HCT116 (cell line): ENCODE measurements at regions not wholly inside any gene's neighbourhood (a gene's known extent, or its start where the extent isn't known, plus 50 kb on each side); places are given as distances from the start of the nearest gene placed in this dataset.

Experiments
- ATAC-seq: fragments of 200-7000 bp; cut with Tn5 transposase; 2 replicates; pipeline ENCODE4 v1.9.1; 2020; ENCODE audit warnings: mild to moderate bottlenecking, moderate library complexity
- BruUV-seq: library from RNA; stranded (reverse); fragments of 400-500 nt; replicated peaks from 2 replicates; lab custom pipeline; 2021; lab: Mats Ljungman, UMichigan
- CTCF ChIA-PET: fragments of 300-600 bp; sonication (Branson Sonifier 250); formaldehyde crosslinking; loops from one replicate; lab custom pipeline; 2021; ENCODE audit warnings: antibody characterized with exemption; lab: Charles Lee
- POLR2A ChIA-PET: fragments of 300-600, 350-600 bp; sonication (Branson Sonifier 250); formaldehyde crosslinking; loops from one replicate; lab custom pipeline; 2021; ENCODE audit warnings: antibody characterized with exemption; lab: Charles Lee
- RAD21 ChIA-PET, 2 experiments: fragments of 300-600 bp; sonication (Branson Sonifier 250); formaldehyde crosslinking; loops; one replicate each; lab custom pipeline; 2023; ENCODE audit warnings: low total read pairs in 2 of 2; ENCODE audit not compliant: uncharacterized antibody in 2 of 2, unreplicated experiment in 2 of 2, low non-redundant PET in 1 of 2; lab: Charles Lee
- DNase-seq: peaks from one replicate; pipeline ENCODE4 v3.0.0-alpha.2; 2010; ENCODE audit warnings: low read depth, low spot score
- H2AFZ ChIP-seq: fragments of 200-600 bp; shearing (Covaris generic), sonication (generic); 2 replicates; pipeline ENCODE4 v1.6.1; 2017; ENCODE audit warnings: low read depth, mixed run types, mixed read lengths, antibody characterized with exemption, low read length; ENCODE audit not compliant: poor library complexity, severe bottlenecking
- H3K27ac ChIP-seq: 2 replicates; pipeline ENCODE4 v1.5.1; 2012; ENCODE audit warnings: low read depth, low read length
- H3K27me3 ChIP-seq: fragments of 200-600 bp; sonication (generic); 2 replicates; pipeline ENCODE4 v1.6.1; 2016; ENCODE audit warnings: mixed run types, low read length, mixed read lengths; ENCODE audit not compliant: insufficient read depth
- H3K36me3 ChIP-seq, 2 experiments: fragments of 200-500 bp in 1 of 2; fragments of 200-600 bp in 1 of 2; sonication (Bioruptor generic) in 1 of 2; sonication (generic) in 1 of 2; 2 replicates each; pipeline versions ENCODE4 v1.5.1 to v1.6.1; 2014 to 2016; ENCODE audit warnings: low read length in 2 of 2, inconsistent platforms in 1 of 2, mixed read lengths in 1 of 2, mixed run types in 1 of 2; ENCODE audit not compliant: insufficient read depth in 2 of 2, control insufficient read depth in 1 of 2
- H3K4me1 ChIP-seq, 2 experiments: fragments of 200-600 bp in 1 of 2; sonication (generic) in 1 of 2; 2 replicates each; pipeline versions ENCODE4 v1.5.1 to v1.6.1; 2012 to 2017; ENCODE audit warnings: low read length in 2 of 2, inconsistent platforms in 1 of 2, mild to moderate bottlenecking in 1 of 2, mixed read lengths in 1 of 2, mixed run types in 1 of 2, moderate library complexity in 1 of 2; ENCODE audit not compliant: insufficient read depth in 2 of 2, control insufficient read depth in 1 of 2
- H3K4me2 ChIP-seq: fragments of 200-600 bp; sonication (generic); 2 replicates; pipeline ENCODE4 v1.6.1; 2017; ENCODE audit warnings: mixed run types, low read length, mixed read lengths
- H3K4me3 ChIP-seq, 2 experiments: fragments of 200-600 bp in 1 of 2; sonication (generic) in 1 of 2; replicated peaks in 1 of 2; 2 replicates each; pipeline ENCODE4 v1.5.1; 2011 to 2016; ENCODE audit warnings: low read length in 2 of 2, control low read depth in 1 of 2, low read depth in 1 of 2, mild to moderate bottlenecking in 1 of 2, mixed read lengths in 1 of 2, mixed run types in 1 of 2
- H3K79me2 ChIP-seq: fragments of 200-600 bp; sonication (generic); 2 replicates; pipeline ENCODE4 v1.6.1; 2017; ENCODE audit warnings: mild to moderate bottlenecking, mixed run types, low read length, moderate library complexity, mixed read lengths; ENCODE audit not compliant: insufficient read depth
- H3K9ac ChIP-seq: fragments of 200-600 bp; sonication (generic); 2 replicates; pipeline ENCODE4 v1.6.1; 2016; ENCODE audit warnings: low read length, mixed read lengths
- H3K9me2 ChIP-seq: fragments of 200-600 bp; sonication (generic), shearing (Covaris generic); 2 replicates; pipeline ENCODE4 v1.6.1; 2017; ENCODE audit warnings: mixed run types, mild to moderate bottlenecking, moderate library complexity; ENCODE audit not compliant: insufficient read depth
- H3K9me3 ChIP-seq, 2 experiments: fragments of 200-500 bp in 1 of 2; fragments of 200-600 bp in 1 of 2; sonication (Bioruptor generic) in 1 of 2; sonication (generic) in 1 of 2; 2 replicates each; pipeline ENCODE4 v1.6.1; 2014 to 2017; ENCODE audit warnings: low read length in 2 of 2, mixed read lengths in 2 of 2, inconsistent platforms in 1 of 2, low read depth in 1 of 2, mild to moderate bottlenecking in 1 of 2, mixed run types in 1 of 2, moderate library complexity in 1 of 2; ENCODE audit not compliant: control insufficient read depth in 1 of 2, insufficient read depth in 1 of 2
- H4K20me1 ChIP-seq: fragments of 200-600 bp; sonication (generic), shearing (Covaris generic); 2 replicates; pipeline ENCODE4 v1.6.1; 2017; ENCODE audit warnings: mixed run types, mild to moderate bottlenecking, moderate library complexity; ENCODE audit not compliant: insufficient read depth
- CBX3 ChIP-seq: IDR thresholded peaks from 2 replicates; pipeline ENCODE4 v1.6.1; 2012; ENCODE audit warnings: low read depth
- CTCF ChIP-seq, 3 experiments: fragments of 200-600 bp in 1 of 3; sonication (generic) in 1 of 3; IDR thresholded peaks in 2 of 3; conservative IDR thresholded peaks in 1 of 3; 2 replicates each; pipeline ENCODE4 v1.5.1; 2012 to 2017; ENCODE audit warnings: low read depth in 2 of 3, low read length in 2 of 3, antibody characterized with exemption in 1 of 3, borderline replicate concordance in 1 of 3, control low read depth in 1 of 3, mild to moderate bottlenecking in 1 of 3, mixed read lengths in 1 of 3, mixed run types in 1 of 3, moderate library complexity in 1 of 3; ENCODE audit not compliant: insufficient read depth in 1 of 3
- ELF1 ChIP-seq: IDR thresholded peaks from 2 replicates; pipeline ENCODE4 v1.6.1; 2012; ENCODE audit warnings: low read depth, borderline replicate concordance
- EZH2 ChIP-seq: fragments of 200-600 bp; sonication (generic); IDR thresholded peaks from 2 replicates; pipeline ENCODE4 v1.6.1; 2017; ENCODE audit warnings: antibody characterized with exemption, mixed run types
- EZH2phosphoT487 ChIP-seq: fragments of 200-600 bp; IDR thresholded peaks from 2 replicates; pipeline ENCODE4 v1.6.1; 2018; ENCODE audit warnings: antibody characterized with exemption, borderline replicate concordance
- JUND ChIP-seq: IDR thresholded peaks from 2 replicates; pipeline ENCODE4 v1.6.1; 2012
- POLR2A ChIP-seq: IDR thresholded peaks from 2 replicates; pipeline ENCODE4 v1.7.0; 2011; ENCODE audit warnings: borderline replicate concordance; ENCODE audit not compliant: insufficient read depth, insufficient read length; ENCODE audit errors: extremely low read depth
- REST ChIP-seq: IDR thresholded peaks from 2 replicates; pipeline ENCODE4 v1.6.1; 2012; ENCODE audit warnings: low read depth
- SIN3A ChIP-seq: IDR thresholded peaks from 2 replicates; pipeline ENCODE4 v1.6.1; 2012; ENCODE audit warnings: low read depth
- SP1 ChIP-seq: IDR thresholded peaks from 2 replicates; pipeline ENCODE4 v1.6.1; 2012; ENCODE audit warnings: low read depth
- SRF ChIP-seq: IDR thresholded peaks from 2 replicates; pipeline ENCODE4 v1.6.1; 2012; ENCODE audit warnings: low read depth
- YY1 ChIP-seq: IDR thresholded peaks from 2 replicates; pipeline ENCODE4 v1.6.1; 2011; ENCODE audit warnings: low read length, low read depth, moderate library complexity, mild to moderate bottlenecking; ENCODE audit not compliant: insufficient replicate concordance; ENCODE audit errors: extremely low read depth
- ZBTB33 ChIP-seq: IDR thresholded peaks from 2 replicates; pipeline ENCODE4 v1.6.1; 2011; ENCODE audit warnings: mild to moderate bottlenecking, low read length, moderate library complexity; ENCODE audit not compliant: insufficient replicate concordance; ENCODE audit errors: extremely low read depth
- ZFX ChIP-seq: fragments of 450-650 bp; IDR thresholded peaks from 2 replicates; pipeline ENCODE4 v1.6.1; 2017
- intact Hi-C: fragments of 100-400 bp; cut with micrococcal nuclease; formaldehyde crosslinking; loops from 2 replicates; pipeline ENCODE4 v1.10.0; 2022
- TF ChIP-seq, protein P1 (sequence below): IDR thresholded peaks from 2 replicates; pipeline ENCODE4 v1.6.1; 2012

DNA sequence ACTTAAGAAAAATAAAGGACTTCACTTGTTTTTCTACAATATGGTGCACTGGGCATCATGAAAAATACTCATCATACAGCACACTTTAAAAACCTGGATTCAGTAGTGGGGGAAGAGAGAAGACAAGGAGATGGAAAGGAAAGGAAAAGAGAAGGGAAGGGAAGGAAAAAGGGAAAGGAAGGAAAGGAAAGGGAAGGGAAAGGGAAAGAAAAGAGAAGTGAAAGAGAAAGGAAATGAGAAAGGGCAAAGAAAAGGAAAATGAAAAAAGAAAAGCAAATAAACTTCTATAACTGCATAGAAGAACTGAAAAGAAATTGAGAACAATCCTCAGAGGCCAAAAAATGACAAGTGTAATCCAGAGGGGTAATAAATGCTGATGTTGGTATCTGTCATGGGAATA, 388.1 kb upstream of the PKDCC start:
- Histone ChIP-seq H3K4me1 (no peaks in the 10 kb centered on the region), H3K9me2 (no peaks in the 10 kb centered on the region), H3K9me3 (no peaks in the 10 kb centered on the region), H3K4me2 (no peak overlapping the region), H3K27ac (no peak overlapping the region), H2AFZ (no peak overlapping the region), H3K79me2 (no peaks in the 10 kb centered on the region), H3K9ac (no peak overlapping the region), H3K4me3 (no peak overlapping the region), H3K36me3 (no peaks in the 10 kb centered on the region), H3K27me3 (no peaks in the 10 kb centered on the region), H4K20me1 (no peaks in the 10 kb centered on the region)
- ATAC-seq (no peak), DNase-seq (no peak)
- no TSS peak for BruUV-seq
- RAD21 ChIA-PET, result no interaction called here
- TF ChIP-seq ZBTB33 (no peak), ZFX (no peak), EZH2phosphoT487 (no peak), SRF (no peak), SIN3A (no peak), YY1 (no peak), POLR2A (no peak), ELF1 (no peak), REST (no peak), EZH2 (no peak), CBX3 (no peak), CTCF (IDR thresholded peaks at IDR 0.05 in 2 of 3, conservative IDR thresholded peaks at IDR 0.05 in 1 of 3; ENCODE audit: borderline replicate concordance in 1 of 3, insufficient read depth in 1 of 3, low read depth in 2 of 3, low read length in 2 of 3) (no peak), JUND (no peak), SP1 (no peak)
- TF ChIP-seq, protein P1, sequence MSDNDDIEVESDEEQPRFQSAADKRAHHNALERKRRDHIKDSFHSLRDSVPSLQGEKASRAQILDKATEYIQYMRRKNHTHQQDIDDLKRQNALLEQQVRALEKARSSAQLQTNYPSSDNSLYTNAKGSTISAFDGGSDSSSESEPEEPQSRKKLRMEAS, result no peak
- CTCF ChIA-PET, result no interaction called here
- intact Hi-C loops, result no loop called here
- POLR2A ChIA-PET, result no interaction called here
